Hippocampal formation (tissue), 2 donors: ENCODE measurements at regions not wholly inside any gene's neighbourhood (a gene's known extent, or its start where the extent isn't known, plus 50 kb on each side); places are given as distances from the start of the nearest gene placed in this dataset.

Source experiments
- DNase-seq, 2 donors: peaks; one replicate each; lab custom pipeline; 2025; lab: John Stamatoyannopoulos, UW

DNA sequence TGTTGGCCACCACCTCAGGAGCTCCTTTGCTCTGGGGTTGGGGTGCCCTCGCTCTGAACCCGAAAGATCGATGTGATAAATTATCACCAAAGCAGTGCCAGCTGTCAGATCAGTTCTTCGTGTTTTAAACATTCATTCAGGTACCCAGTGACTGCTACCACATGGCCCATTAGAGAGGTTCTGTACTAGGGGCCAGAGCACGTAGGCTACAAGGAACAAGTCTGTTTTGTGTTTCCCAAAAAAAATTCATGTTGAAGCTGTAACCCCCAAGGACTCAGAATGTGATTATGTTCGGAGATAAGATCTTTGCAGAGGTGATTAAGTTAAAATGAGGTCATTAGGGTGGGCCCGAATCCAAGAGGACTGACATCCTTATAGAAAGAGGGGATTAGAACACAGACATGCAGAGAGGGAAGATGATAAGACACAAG lies 526.9 kb downstream of the NPHP4 start:
- DNase-seq = no peak

GRCh38 chr1:5464366-5464765 lies 527.9 kb downstream of the NPHP4 start:
- no peak for DNase-seq

- no peak for DNase-seq
Measured at GRCh38 chr1:5460974-5461373, 531.3 kb downstream of the NPHP4 start.

DNA sequence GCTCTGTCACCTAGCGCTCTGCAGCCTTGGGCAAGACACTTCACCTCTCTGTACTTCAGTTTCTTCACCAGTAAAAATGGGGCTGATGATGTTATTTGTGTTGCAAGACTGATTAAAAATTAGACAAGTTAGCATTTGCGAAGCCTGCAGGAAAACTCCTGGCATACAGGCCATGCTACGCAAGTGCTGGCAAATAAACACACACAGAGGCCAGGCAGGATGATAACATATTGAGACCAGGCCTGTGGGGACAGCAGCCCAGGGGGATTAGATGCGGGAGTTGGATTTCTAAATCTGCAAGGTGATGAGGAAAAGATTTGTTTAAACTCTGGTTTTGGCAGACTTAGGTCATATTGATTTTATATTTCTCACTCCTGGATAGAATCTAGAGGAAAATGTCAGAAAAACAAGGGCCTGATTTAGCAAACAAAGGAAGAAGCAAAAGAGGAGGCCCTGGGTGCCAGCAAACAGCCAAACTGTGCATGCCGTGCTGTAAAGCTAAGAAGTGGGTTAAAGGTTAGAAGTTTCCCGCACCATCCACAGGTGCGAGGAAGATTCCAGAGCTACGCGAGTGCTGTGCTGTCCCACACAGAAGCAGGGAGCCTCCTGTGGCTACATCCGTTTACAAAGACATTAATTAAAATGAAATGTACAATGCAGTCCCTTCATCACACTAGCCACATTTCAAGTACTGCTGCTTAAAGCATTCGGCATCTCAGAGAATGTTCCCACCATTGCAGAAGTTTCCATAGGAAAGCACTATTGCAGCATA lies 532.2 kb downstream of the NPHP4 start:
- no peak for DNase-seq

- DNase-seq = no peak
Measured at GRCh38 chr1:5458248-5458647, 534.0 kb downstream of the NPHP4 start.

- no peak for DNase-seq
Measured at GRCh38 chr1:5456090-5456811, 536.0 kb downstream of the NPHP4 start.

GRCh38 chr1:5455651-5456050 lies 536.6 kb downstream of the NPHP4 start:
- DNase-seq = no peak

GRCh38 chr1:5455056-5455455 lies 537.2 kb downstream of the NPHP4 start:
- DNase-seq = no peak

GRCh38 chr1:5453347-5453746 lies 538.9 kb downstream of the NPHP4 start:
- no peak for DNase-seq

DNA sequence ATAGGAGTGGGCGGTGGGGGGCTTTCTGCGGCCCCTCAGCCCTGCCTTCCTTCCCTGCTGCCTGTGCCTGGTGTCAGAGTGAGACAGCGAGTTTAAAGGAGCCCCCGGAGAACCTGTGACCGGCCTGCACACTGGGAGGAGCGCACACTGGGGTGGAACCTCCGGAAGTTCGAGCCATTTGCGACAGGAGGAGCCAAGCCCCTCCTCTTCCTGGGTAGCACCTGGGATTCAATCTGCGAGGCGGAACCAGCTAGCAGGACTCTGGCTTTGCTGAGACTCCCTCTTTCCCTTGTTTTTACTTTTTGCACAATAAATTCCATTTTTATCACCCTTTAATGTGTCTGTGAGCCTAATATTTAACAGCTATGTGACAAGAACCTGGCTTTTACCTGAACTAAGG lies 540.6 kb downstream of the NPHP4 start:
- DNase-seq = no peak

GRCh38 chr1:5448486-5448885 lies 543.7 kb downstream of the NPHP4 start:
- no peak for DNase-seq

- DNase-seq = no peak
Measured at GRCh38 chr1:5447503-5447960, 544.7 kb downstream of the NPHP4 start.

- no peak for DNase-seq
Measured at GRCh38 chr1:5444396-5444795, 547.8 kb downstream of the NPHP4 start.

DNA sequence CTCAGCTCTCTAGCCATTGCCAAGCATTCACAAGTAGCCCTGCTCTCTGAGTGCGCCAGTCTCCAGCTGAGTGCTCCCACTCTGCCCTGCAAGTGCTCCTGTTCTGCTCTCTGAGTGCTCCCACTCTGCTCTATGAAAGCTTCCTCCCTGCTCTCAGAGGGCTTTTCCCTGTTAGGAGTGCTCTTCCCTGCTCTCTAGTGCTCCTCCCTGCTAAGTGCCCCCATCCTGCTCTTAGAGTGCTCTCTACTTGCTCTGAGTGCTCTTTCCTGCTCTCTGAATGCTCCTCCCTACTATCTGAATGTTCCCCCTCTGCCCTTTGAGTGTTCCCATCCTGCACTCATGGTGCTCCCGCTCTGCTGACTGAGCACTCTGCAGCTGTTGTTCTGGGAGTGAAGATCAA lies 555.4 kb downstream of the NPHP4 start:
- DNase-seq = no peak

DNA sequence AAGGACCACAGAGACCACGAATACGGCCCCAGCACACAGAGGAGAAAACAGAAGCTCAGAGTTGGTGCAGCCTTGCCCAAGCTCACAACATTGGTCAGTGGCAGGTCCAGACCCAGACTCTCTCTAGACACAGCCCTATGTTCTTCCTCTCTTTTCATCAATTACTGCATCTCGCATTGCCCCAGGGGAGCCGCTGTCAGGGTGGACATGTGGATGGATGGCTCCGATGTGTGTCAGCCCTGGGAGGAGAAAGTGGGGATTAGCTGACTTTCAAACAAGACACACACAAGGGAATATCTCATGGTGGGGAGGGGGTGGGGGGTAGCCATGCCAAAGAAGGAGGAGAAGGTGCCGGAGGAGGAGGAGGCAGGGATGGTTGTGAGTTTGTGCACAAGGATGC lies 556.8 kb downstream of the NPHP4 start:
- no peak for DNase-seq

GRCh38 chr1:5432436-5432835 lies 559.8 kb downstream of the NPHP4 start:
- DNase-seq = no peak

GRCh38 chr1:5430911-5431697 lies 561.1 kb downstream of the NPHP4 start:
- no peak for DNase-seq

DNA sequence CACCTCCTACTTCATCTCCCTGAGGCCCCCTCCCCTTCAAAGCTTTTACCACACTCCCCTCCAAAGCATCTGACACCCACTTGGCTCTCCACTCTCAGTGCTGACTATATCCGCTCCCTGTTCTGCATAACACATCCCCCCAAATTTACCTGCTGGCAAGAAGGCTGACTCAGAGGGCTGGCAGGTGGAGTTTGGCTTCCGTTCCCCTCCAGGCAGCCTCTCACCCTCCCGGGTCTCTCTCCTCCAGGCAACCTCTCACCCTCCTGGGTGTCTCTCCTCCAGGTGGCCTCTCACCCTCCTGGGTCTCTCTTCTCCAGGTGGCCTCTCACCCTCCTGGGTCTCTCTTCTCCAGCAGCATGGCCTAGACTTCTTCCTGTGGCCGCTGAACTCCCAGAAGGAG lies 562.1 kb downstream of the NPHP4 start:
- DNase-seq = no peak

GRCh38 chr1:5428351-5428750 lies 563.9 kb downstream of the NPHP4 start:
- no peak for DNase-seq

- no peak for DNase-seq
Measured at GRCh38 chr1:5427026-5427613, 565.1 kb downstream of the NPHP4 start.

DNA sequence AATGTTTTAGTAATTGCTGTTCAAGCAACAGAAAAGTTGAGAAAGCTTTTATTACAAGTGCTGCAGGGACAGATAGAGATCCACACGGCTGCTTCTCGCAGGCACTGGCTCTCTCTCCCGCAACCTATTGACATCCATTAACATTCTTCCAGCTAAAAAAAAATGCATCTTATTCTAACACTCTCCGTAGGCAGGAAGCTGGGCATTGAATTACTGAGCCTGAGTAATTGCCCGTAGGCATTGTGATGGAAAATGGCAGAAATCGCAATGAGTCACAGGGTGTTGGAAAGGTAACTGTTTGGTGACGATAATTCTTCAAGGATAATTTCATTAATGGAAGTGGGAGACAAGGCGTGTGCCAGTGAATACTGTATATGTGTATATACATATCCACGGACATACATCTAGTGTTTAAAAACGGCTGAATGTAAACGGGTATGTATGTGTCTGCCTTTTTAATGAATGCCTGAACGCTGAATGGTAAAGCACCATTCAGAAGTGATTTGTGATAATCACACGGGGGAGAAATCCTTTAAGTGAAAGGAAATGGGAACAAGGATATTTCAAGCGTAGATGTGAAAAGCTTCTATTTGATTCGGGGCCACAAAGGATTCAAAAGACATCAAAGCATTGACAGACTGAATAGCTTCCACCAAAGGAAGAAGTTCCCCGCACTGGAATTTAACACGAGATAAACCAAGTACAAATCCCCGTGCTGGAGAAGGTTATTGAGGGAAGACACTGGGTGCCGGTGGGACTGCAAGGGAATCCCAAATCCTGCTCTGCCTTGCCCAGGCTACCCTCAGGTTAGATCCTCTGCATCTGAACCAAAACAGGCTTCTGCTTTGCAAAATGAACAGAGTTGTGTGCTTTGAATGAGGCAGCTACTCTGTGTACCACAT lies 567.2 kb downstream of the NPHP4 start:
- DNase-seq = no peak
